ENCODE measurements at regions not wholly inside any gene's neighbourhood (a gene's known extent, or its start where the extent isn't known, plus 50 kb on each side); places are given as distances from the start of the nearest gene placed in this dataset.

- Histone ChIP-seq H3K4me2 (ENCODE audit: low read length) (no peak overlapping the region), H2AFZ (ENCODE audit: low read depth, low read length) (no peak overlapping the region), H4K20me1 (ENCODE audit: insufficient read depth, low read length) (no peaks in the 10 kb centered on the region), H3K27me3 (ENCODE audit: low read depth, low read length) (no peaks in the 10 kb centered on the region; the same call in 1 of the 2 replicates), H3K27ac (ENCODE audit: low read length) (no peak overlapping the region), H3K79me2 (ENCODE audit: low read length) (no peaks in the 10 kb centered on the region), H3K4me1 (ENCODE audit: low read length) (peaks cover 53% of the 10 kb centered on the region), H3K9me3 (ENCODE audit: insufficient read depth, low read length) (0 out of 2 replicates have a peak, but pooled peaks cover 2% of the 10 kb centered on the region), H3K9ac (ENCODE audit: low read length) (no peak overlapping the region), H3K4me3 (ENCODE audit: low read length) (no peak overlapping the region), H3K36me3 (replicated peaks; ENCODE audit: low read depth, low read length) (peaks cover under 1% of the 10 kb centered on the region)
- TF ChIP-seq, protein P1, sequence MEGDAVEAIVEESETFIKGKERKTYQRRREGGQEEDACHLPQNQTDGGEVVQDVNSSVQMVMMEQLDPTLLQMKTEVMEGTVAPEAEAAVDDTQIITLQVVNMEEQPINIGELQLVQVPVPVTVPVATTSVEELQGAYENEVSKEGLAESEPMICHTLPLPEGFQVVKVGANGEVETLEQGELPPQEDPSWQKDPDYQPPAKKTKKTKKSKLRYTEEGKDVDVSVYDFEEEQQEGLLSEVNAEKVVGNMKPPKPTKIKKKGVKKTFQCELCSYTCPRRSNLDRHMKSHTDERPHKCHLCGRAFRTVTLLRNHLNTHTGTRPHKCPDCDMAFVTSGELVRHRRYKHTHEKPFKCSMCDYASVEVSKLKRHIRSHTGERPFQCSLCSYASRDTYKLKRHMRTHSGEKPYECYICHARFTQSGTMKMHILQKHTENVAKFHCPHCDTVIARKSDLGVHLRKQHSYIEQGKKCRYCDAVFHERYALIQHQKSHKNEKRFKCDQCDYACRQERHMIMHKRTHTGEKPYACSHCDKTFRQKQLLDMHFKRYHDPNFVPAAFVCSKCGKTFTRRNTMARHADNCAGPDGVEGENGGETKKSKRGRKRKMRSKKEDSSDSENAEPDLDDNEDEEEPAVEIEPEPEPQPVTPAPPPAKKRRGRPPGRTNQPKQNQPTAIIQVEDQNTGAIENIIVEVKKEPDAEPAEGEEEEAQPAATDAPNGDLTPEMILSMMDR (IDR thresholded peaks at IDR 0.05; ENCODE audit: low read depth, low read length): no peak
- no peak for TF ChIP-seq EZH2phosphoT487 (IDR thresholded peaks at IDR 0.05; ENCODE audit: low read depth)
Measured at GRCh38 chr11:35063488-35063931, 75.5 kb upstream of the CD44 start.

GRCh38 chr11:35064114-35064800 is 74.7 kb upstream of the CD44 start:
- Histone ChIP-seq H3K9ac (ENCODE audit: low read length) (no peak overlapping the region), H3K4me3 (ENCODE audit: low read length) (no peak overlapping the region), H4K20me1 (ENCODE audit: insufficient read depth, low read length) (no peaks in the 10 kb centered on the region), H3K79me2 (ENCODE audit: low read length) (no peaks in the 10 kb centered on the region), H3K27me3 (ENCODE audit: low read depth, low read length) (no peaks in the 10 kb centered on the region; the same call in 1 of the 2 replicates), H3K36me3 (replicated peaks; ENCODE audit: low read depth, low read length) (peaks cover 5% of the 10 kb centered on the region), H3K27ac (ENCODE audit: low read length) (no peak overlapping the region), H3K4me1 (ENCODE audit: low read length) (peaks cover 46% of the 10 kb centered on the region), H2AFZ (ENCODE audit: low read depth, low read length) (no peak overlapping the region), H3K4me2 (ENCODE audit: low read length) (no peak overlapping the region), H3K9me3 (ENCODE audit: insufficient read depth, low read length) (peaks cover 4% of the 10 kb centered on the region; the same call in 1 of the 2 replicates)
- TF ChIP-seq, protein P1 (IDR thresholded peaks at IDR 0.05; ENCODE audit: low read depth, low read length): no peak
- no peak for TF ChIP-seq EZH2phosphoT487 (IDR thresholded peaks at IDR 0.05; ENCODE audit: low read depth)

GRCh38 chr11:35065566-35065965 is 73.4 kb upstream of the CD44 start:
- no peak overlapping the region for H3K27ac ChIP-seq (ENCODE audit: low read length)

DNA sequence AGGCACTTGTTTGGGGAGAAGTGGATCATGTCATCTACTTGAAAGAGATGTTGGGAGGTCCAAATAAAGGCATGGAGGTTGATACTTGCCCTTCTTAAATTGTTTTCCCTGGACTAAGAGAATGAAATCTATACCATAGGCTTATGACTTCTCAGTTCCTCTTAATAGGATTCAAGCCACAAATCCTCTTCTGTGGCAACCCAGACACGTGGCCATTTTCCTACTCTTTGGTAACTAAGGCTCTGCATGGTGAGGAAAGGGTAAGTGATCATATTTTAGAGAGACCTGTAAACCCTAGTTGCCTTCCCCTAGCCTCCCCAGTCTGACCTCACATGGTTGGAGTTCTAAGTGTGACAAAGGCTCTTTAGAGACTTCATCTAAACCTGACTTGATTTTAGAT is 72.9 kb upstream of the CD44 start:
- no peaks in the 10 kb centered on the region for H3K79me2 ChIP-seq (ENCODE audit: low read length)
- H2AFZ ChIP-seq (ENCODE audit: low read depth, low read length): no peak overlapping the region
- H4K20me1 ChIP-seq (ENCODE audit: insufficient read depth, low read length): no peaks in the 10 kb centered on the region
- H3K4me1 ChIP-seq (ENCODE audit: low read length): peaks cover 34% of the 10 kb centered on the region
- peaks cover 20% of the 10 kb centered on the region for H3K9me3 ChIP-seq (ENCODE audit: insufficient read depth, low read length)
- H3K27me3 ChIP-seq (ENCODE audit: low read depth, low read length): no peaks in the 10 kb centered on the region; the same call in 1 of the 2 replicates
- H3K4me3 ChIP-seq (ENCODE audit: low read length): no peak overlapping the region
- peaks cover 15% of the 10 kb centered on the region for H3K36me3 ChIP-seq (replicated peaks; ENCODE audit: low read depth, low read length)
- no peak overlapping the region for H3K27ac ChIP-seq (ENCODE audit: low read length)
- no peak overlapping the region for H3K9ac ChIP-seq (ENCODE audit: low read length)
- TF ChIP-seq EZH2phosphoT487 (IDR thresholded peaks at IDR 0.05; ENCODE audit: low read depth): no peak
- TF ChIP-seq, protein P1 (IDR thresholded peaks at IDR 0.05; ENCODE audit: low read depth, low read length): no peak
- H3K4me2 ChIP-seq (ENCODE audit: low read length): no peak overlapping the region

More at GRCh38 chr11:35065566-35065965, 73.4 kb upstream of the CD44 start:
- TF ChIP-seq, protein P1 (IDR thresholded peaks at IDR 0.05; ENCODE audit: low read depth, low read length): no peak
- no peak for TF ChIP-seq EZH2phosphoT487 (IDR thresholded peaks at IDR 0.05; ENCODE audit: low read depth)
- no peaks in the 10 kb centered on the region for H3K79me2 ChIP-seq (ENCODE audit: low read length)
- no peaks in the 10 kb centered on the region; the same call in 1 of the 2 replicates for H3K27me3 ChIP-seq (ENCODE audit: low read depth, low read length)
- H3K36me3 ChIP-seq (replicated peaks; ENCODE audit: low read depth, low read length): peaks cover 15% of the 10 kb centered on the region
- H3K4me3 ChIP-seq (ENCODE audit: low read length): no peak overlapping the region
- no peaks in the 10 kb centered on the region for H4K20me1 ChIP-seq (ENCODE audit: insufficient read depth, low read length)
- no peak overlapping the region for H3K9ac ChIP-seq (ENCODE audit: low read length)
- peaks cover 16% of the 10 kb centered on the region for H3K9me3 ChIP-seq (ENCODE audit: insufficient read depth, low read length)
- H3K4me2 ChIP-seq (ENCODE audit: low read length): no peak overlapping the region
- H2AFZ ChIP-seq (ENCODE audit: low read depth, low read length): no peak overlapping the region
- peaks cover 34% of the 10 kb centered on the region for H3K4me1 ChIP-seq (ENCODE audit: low read length)

Data from OCI-LY3 (cell line).